ENCODE measurements at regions not wholly inside any gene's neighbourhood (a gene's known extent, or its start where the extent isn't known, plus 50 kb on each side); places are given as distances from the start of the nearest gene placed in this dataset.

GRCh38 chr18:73852789-73853549, 294.7 kb downstream of the FBXO15 start:
- peaks cover 0 to 5% (median 0%) of the 10 kb centered on the region in 7 donors for H3K9me3 Mint-ChIP-seq
- no peak overlapping the region for H3K27ac Mint-ChIP-seq
- Histone ChIP-seq H2AFZ (ENCODE audit: insufficient read depth, low read depth, low read length, poor library complexity, severe bottlenecking) (no peak overlapping the region), H3K27me3 (ENCODE audit: control insufficient read depth in 2 of 2, insufficient read depth in 2 of 2, low read length in 2 of 2) (no peaks in the 10 kb centered on the region), H3K36me3 (replicated peaks in 1 of 2; ENCODE audit: control insufficient read depth in 1 of 2, insufficient read depth in 2 of 2, low read length in 2 of 2) (no peaks in the 10 kb centered on the region), H3K4me2 (replicated peaks; ENCODE audit: extremely low read depth, low read length, poor library complexity, severe bottlenecking) (no peak overlapping the region), H3K4me1 (ENCODE audit: control insufficient read depth in 1 of 2, insufficient read depth in 2 of 2, low read length in 2 of 2) (no peaks in the 10 kb centered on the region), H3K27ac (ENCODE audit: low read depth in 1 of 2, low read length in 2 of 2) (no peak overlapping the region), H4K20me1 (ENCODE audit: insufficient read depth, low read length) (no peaks in the 10 kb centered on the region), H3K79me2 (ENCODE audit: insufficient read depth, low read length) (no peaks in the 10 kb centered on the region), H3K4me3 (replicated peaks in 1 of 3; ENCODE audit: low read depth in 2 of 3, low read length in 3 of 3) (no peak overlapping the region), H3K9me3 (replicated peaks in 1 of 2; ENCODE audit: control insufficient read depth in 1 of 2, insufficient read depth in 1 of 2, low read length in 2 of 2) (no peaks in the 10 kb centered on the region), H3K9ac (ENCODE audit: insufficient read depth, low read length, poor library complexity, severe bottlenecking) (no peak overlapping the region)
- TF ChIP-seq CTCF (IDR thresholded peaks at IDR 0.05): no peak
- no peak for DNase-seq
- peaks cover 0 to 6% (median 2%) of the 10 kb centered on the region in 3 donors for H3K27me3 Mint-ChIP-seq (ENCODE audit: low read depth in 3 of 3)
- 75% methylated on average over 4 of the region's 10 CpGs for WGBS (ENCODE audit: insufficient coverage)
- no peak overlapping the region for H3K4me3 Mint-ChIP-seq
- no peaks in the 10 kb centered on the region for H3K4me1 Mint-ChIP-seq
- intact Hi-C loops (cut with micrococcal nuclease): no loop called here
- no peaks in the 10 kb centered on the region for H3K36me3 Mint-ChIP-seq

- H3K9ac ChIP-seq (ENCODE audit: insufficient read depth, low read length, poor library complexity, severe bottlenecking): no peak overlapping the region
- H3K79me2 ChIP-seq (ENCODE audit: insufficient read depth, low read length): no peaks in the 10 kb centered on the region
- peaks cover 0 to 2% (median 0%) of the 10 kb centered on the region in 7 donors for H3K9me3 Mint-ChIP-seq
- H2AFZ ChIP-seq (ENCODE audit: insufficient read depth, low read depth, low read length, poor library complexity, severe bottlenecking): no peak overlapping the region
- no peaks in the 10 kb centered on the region for H3K4me1 ChIP-seq (ENCODE audit: control insufficient read depth in 1 of 2, insufficient read depth in 2 of 2, low read length in 2 of 2)
- H3K27ac Mint-ChIP-seq: no peak overlapping the region
- peaks cover 0 to 6% (median 2%) of the 10 kb centered on the region in 3 donors for H3K27me3 Mint-ChIP-seq (ENCODE audit: low read depth in 3 of 3)
- H3K36me3 ChIP-seq (replicated peaks in 1 of 2; ENCODE audit: control insufficient read depth in 1 of 2, insufficient read depth in 2 of 2, low read length in 2 of 2): no peaks in the 10 kb centered on the region
- DNase-seq: no peak
- no peaks in the 10 kb centered on the region for H3K9me3 ChIP-seq (replicated peaks in 1 of 2; ENCODE audit: control insufficient read depth in 1 of 2, insufficient read depth in 1 of 2, low read length in 2 of 2)
- no peaks in the 10 kb centered on the region for H4K20me1 ChIP-seq (ENCODE audit: insufficient read depth, low read length)
- TF ChIP-seq CTCF (IDR thresholded peaks at IDR 0.05): no peak
- H3K27ac ChIP-seq (ENCODE audit: low read depth in 1 of 2, low read length in 2 of 2): no peak overlapping the region
- WGBS (ENCODE audit: insufficient coverage): 90% methylated on average over 3 of the region's 5 CpGs
- no peaks in the 10 kb centered on the region for H3K4me1 Mint-ChIP-seq
- H3K36me3 Mint-ChIP-seq: no peaks in the 10 kb centered on the region
- no peak overlapping the region for H3K4me3 Mint-ChIP-seq
- H3K4me3 ChIP-seq (replicated peaks in 1 of 3; ENCODE audit: low read depth in 2 of 3, low read length in 3 of 3): no peak overlapping the region
- H3K27me3 ChIP-seq (ENCODE audit: control insufficient read depth in 2 of 2, insufficient read depth in 2 of 2, low read length in 2 of 2): no peaks in the 10 kb centered on the region
- intact Hi-C loops (cut with micrococcal nuclease): no loop called here
- no peak overlapping the region for H3K4me2 ChIP-seq (replicated peaks; ENCODE audit: extremely low read depth, low read length, poor library complexity, severe bottlenecking)
These were observed 296.9 kb downstream of the FBXO15 start for GRCh38 chr18:73850782-73851181.

Measured in CD14-positive monocyte (primary cell).